OCI-LY7 (cell line): ENCODE measurements at regions not wholly inside any gene's neighbourhood (a gene's known extent, or its start where the extent isn't known, plus 50 kb on each side); places are given as distances from the start of the nearest gene placed in this dataset.

Source experiments
- BruUV-seq: library from RNA; stranded (reverse); fragments of 400-500 nt; replicated peaks from 2 replicates; lab custom pipeline; 2021; lab: Mats Ljungman, UMichigan
- CTCF ChIA-PET: fragments of 300-600 bp; sonication (Branson Sonifier 250); formaldehyde crosslinking; loops from one replicate; lab custom pipeline; 2022; ENCODE audit warnings: antibody characterized with exemption; ENCODE audit not compliant: unreplicated experiment; lab: Charles Lee
- POLR2A ChIA-PET: fragments of 300-600 bp; sonication (Branson Sonifier 250); formaldehyde crosslinking; loops from one replicate; lab custom pipeline; 2022; ENCODE audit warnings: antibody characterized with exemption; lab: Charles Lee
- DNase-seq: peaks from one replicate; pipeline ENCODE4 v3.0.0-alpha.2; 2015; ENCODE audit warnings: low spot score
- H2AFZ ChIP-seq: fragments of 200-600 bp; sonication (generic), shearing (Covaris generic); 2 replicates; pipeline ENCODE4 v1.6.1; 2014; ENCODE audit warnings: mild to moderate bottlenecking, antibody characterized with exemption, low read length, moderate library complexity
- H3K27ac ChIP-seq: fragments of 200-600 bp; sonication (generic); 2 replicates; pipeline ENCODE4 v1.5.1; 2014; ENCODE audit warnings: mixed run types, low read depth, mild to moderate bottlenecking, moderate library complexity, low read length, inconsistent platforms; ENCODE audit not compliant: poor library complexity, severe bottlenecking
- H3K36me3 ChIP-seq: fragments of 200-600 bp; sonication (generic); 2 replicates; pipeline ENCODE4 v1.6.1; 2014; ENCODE audit warnings: mild to moderate bottlenecking, antibody characterized with exemption, low read length, moderate library complexity, mixed read lengths; ENCODE audit not compliant: insufficient read depth
- H3K4me1 ChIP-seq: fragments of 200-600 bp; sonication (generic); 2 replicates; pipeline ENCODE4 v1.5.1; 2014; ENCODE audit warnings: mild to moderate bottlenecking, low read length; ENCODE audit not compliant: insufficient read depth, poor library complexity, severe bottlenecking
- H3K4me2 ChIP-seq: fragments of 200-600 bp; sonication (generic); 2 replicates; pipeline ENCODE4 v1.6.1; 2014; ENCODE audit warnings: mild to moderate bottlenecking, low read length
- H3K4me3 ChIP-seq: fragments of 200-600 bp; sonication (generic); 2 replicates; pipeline ENCODE4 v1.5.1; 2014; ENCODE audit warnings: mild to moderate bottlenecking, low read depth, low read length; ENCODE audit not compliant: poor library complexity, severe bottlenecking
- H3K79me2 ChIP-seq: fragments of 200-600 bp; sonication (generic); 2 replicates; pipeline ENCODE4 v1.6.1; 2016; ENCODE audit warnings: low read depth, mild to moderate bottlenecking, low read length, moderate library complexity, mixed read lengths; ENCODE audit not compliant: insufficient read depth
- H3K9me2 ChIP-seq: fragments of 200-600 bp; sonication (generic); 2 replicates; pipeline ENCODE4 v1.6.1; 2016; ENCODE audit warnings: mild to moderate bottlenecking, low read length, mixed read lengths; ENCODE audit not compliant: insufficient read depth
- H3K9me3 ChIP-seq: fragments of 200-600 bp; sonication (generic); 2 replicates; pipeline ENCODE4 v1.6.1; 2014; ENCODE audit warnings: mild to moderate bottlenecking, mixed run types, low read length, mixed read lengths
- H4K20me1 ChIP-seq: fragments of 200-600 bp; sonication (generic); 2 replicates; pipeline ENCODE4 v1.6.1; 2014; ENCODE audit warnings: mild to moderate bottlenecking, antibody characterized with exemption, low read length, moderate library complexity, mixed read lengths; ENCODE audit not compliant: insufficient read depth
- EZH2phosphoT487 ChIP-seq: fragments of 200-600 bp; sonication (generic); IDR thresholded peaks from 2 replicates; pipeline ENCODE4 v1.6.1; 2018; ENCODE audit warnings: low read depth, borderline replicate concordance, mild to moderate bottlenecking, mixed run types, antibody characterized with exemption, low read length, moderate library complexity, mixed read lengths
- intact Hi-C: fragments of 100-400 bp; cut with micrococcal nuclease; formaldehyde crosslinking; loops from one replicate; pipeline ENCODE4 v1.10.0; 2022; ENCODE audit not compliant: unreplicated experiment
- TF ChIP-seq, protein P1 (sequence below): fragments of 200-600 bp; sonication (generic); conservative IDR thresholded peaks from 2 replicates; pipeline ENCODE4 v1.5.1; 2014; ENCODE audit warnings: mild to moderate bottlenecking, antibody characterized with exemption, low read length, moderate library complexity, mixed read lengths

DNA sequence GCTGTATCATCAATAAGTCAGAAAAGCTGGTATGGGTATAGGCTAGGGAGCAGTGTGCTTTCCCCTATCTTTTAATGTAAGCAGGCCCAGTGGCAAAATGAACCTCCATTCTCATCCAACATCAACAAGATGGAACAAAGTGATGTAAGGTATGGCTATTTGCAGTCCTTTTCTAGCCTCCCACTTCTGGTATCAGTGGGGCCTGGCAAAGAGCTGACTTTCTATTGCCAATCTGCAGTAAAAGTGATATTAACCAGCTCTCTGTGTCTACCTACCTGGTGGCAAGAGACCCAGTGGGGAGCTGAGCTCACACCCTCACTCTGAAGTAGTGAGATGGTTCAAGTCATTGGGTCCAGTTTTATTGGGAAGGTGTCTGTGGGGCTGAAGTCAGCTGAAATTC is 1492.6 kb downstream of the CDH11 start:
- H4K20me1 ChIP-seq = no peaks in the 10 kb centered on the region
- H3K4me1 ChIP-seq = no peaks in the 10 kb centered on the region
- no peaks in the 10 kb centered on the region for H3K9me2 ChIP-seq
- H3K9me3 ChIP-seq = no peaks in the 10 kb centered on the region
- H3K27ac ChIP-seq = no peak overlapping the region
- H2AFZ ChIP-seq = no peak overlapping the region
- CTCF ChIA-PET = no interaction called here
- POLR2A ChIA-PET = interaction anchor here (1.0 kb wide), 1 partner anchor 22 kb away, joined by 3 read pairs; no protein-coding TSS in a partner anchor
- intact Hi-C loops = no loop called here
- H3K36me3 ChIP-seq = no peaks in the 10 kb centered on the region
- H3K4me3 ChIP-seq = no peak overlapping the region
- no peak for DNase-seq
- TF ChIP-seq, protein P1, sequence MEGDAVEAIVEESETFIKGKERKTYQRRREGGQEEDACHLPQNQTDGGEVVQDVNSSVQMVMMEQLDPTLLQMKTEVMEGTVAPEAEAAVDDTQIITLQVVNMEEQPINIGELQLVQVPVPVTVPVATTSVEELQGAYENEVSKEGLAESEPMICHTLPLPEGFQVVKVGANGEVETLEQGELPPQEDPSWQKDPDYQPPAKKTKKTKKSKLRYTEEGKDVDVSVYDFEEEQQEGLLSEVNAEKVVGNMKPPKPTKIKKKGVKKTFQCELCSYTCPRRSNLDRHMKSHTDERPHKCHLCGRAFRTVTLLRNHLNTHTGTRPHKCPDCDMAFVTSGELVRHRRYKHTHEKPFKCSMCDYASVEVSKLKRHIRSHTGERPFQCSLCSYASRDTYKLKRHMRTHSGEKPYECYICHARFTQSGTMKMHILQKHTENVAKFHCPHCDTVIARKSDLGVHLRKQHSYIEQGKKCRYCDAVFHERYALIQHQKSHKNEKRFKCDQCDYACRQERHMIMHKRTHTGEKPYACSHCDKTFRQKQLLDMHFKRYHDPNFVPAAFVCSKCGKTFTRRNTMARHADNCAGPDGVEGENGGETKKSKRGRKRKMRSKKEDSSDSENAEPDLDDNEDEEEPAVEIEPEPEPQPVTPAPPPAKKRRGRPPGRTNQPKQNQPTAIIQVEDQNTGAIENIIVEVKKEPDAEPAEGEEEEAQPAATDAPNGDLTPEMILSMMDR = no peak
- no peak for TF ChIP-seq EZH2phosphoT487
- H3K79me2 ChIP-seq = no peaks in the 10 kb centered on the region
- no TSS peak for BruUV-seq
- no peak overlapping the region for H3K4me2 ChIP-seq

GRCh38 chr16:63628812-63629211 is 1493.1 kb downstream of the CDH11 start:
- H3K9me3 ChIP-seq = no peaks in the 10 kb centered on the region
- ChIA-PET POLR2A (interaction anchor here (0.6 to 1.0 kb wide), 2 partner anchors 21 to 89 kb away, joined by 3 read pairs; no protein-coding TSS in a partner anchor), CTCF (no interaction called here)
- H3K4me3 ChIP-seq = no peak overlapping the region
- H3K79me2 ChIP-seq = no peaks in the 10 kb centered on the region
- no peak for DNase-seq
- H3K9me2 ChIP-seq = no peaks in the 10 kb centered on the region
- H3K27ac ChIP-seq = no peak overlapping the region
- no peaks in the 10 kb centered on the region for H4K20me1 ChIP-seq
- H3K4me2 ChIP-seq = no peak overlapping the region
- intact Hi-C loops = no loop called here
- H3K4me1 ChIP-seq = no peaks in the 10 kb centered on the region
- no peak for TF ChIP-seq EZH2phosphoT487
- TF ChIP-seq, protein P1 = no peak
- H3K36me3 ChIP-seq = no peaks in the 10 kb centered on the region
- no peak overlapping the region for H2AFZ ChIP-seq
- no TSS peak for BruUV-seq

GRCh38 chr16:63625126-63625525 is 1496.7 kb downstream of the CDH11 start:
- ChIA-PET CTCF (no interaction called here), POLR2A (no interaction called here)
- Histone ChIP-seq H4K20me1 (no peaks in the 10 kb centered on the region), H3K4me1 (no peaks in the 10 kb centered on the region), H3K27ac (no peak overlapping the region), H3K4me2 (no peak overlapping the region), H3K9me3 (no peaks in the 10 kb centered on the region), H3K79me2 (no peaks in the 10 kb centered on the region), H3K36me3 (no peaks in the 10 kb centered on the region), H2AFZ (no peak overlapping the region), H3K9me2 (no peaks in the 10 kb centered on the region), H3K4me3 (no peak overlapping the region)
- intact Hi-C loops = no loop called here
- no TSS peak for BruUV-seq
- TF ChIP-seq, protein P1 = no peak
- no peak for DNase-seq
